GM19238 (cell line): ENCODE measurements at regions not wholly inside any gene's neighbourhood (a gene's known extent, or its start where the extent isn't known, plus 50 kb on each side); places are given as distances from the start of the nearest gene placed in this dataset.

Experiments used
- DNase-seq: peaks from one replicate; pipeline ENCODE4 v3.0.0; 2011; ENCODE audit warnings: low spot score; ENCODE audit not compliant: insufficient read length

- no peak for DNase-seq
Observed at GRCh38 chr5:56352808-56353590, 119.9 kb upstream of the ANKRD55 start.

GRCh38 chr5:56350597-56351170, 117.6 kb upstream of the ANKRD55 start:
- no peak for DNase-seq

GRCh38 chr5:56350011-56350596, 117.0 kb upstream of the ANKRD55 start:
- no peak for DNase-seq

- DNase-seq = no peak
Observed at GRCh38 chr5:56349461-56349860, 116.3 kb upstream of the ANKRD55 start.

- no peak for DNase-seq
Observed at GRCh38 chr5:56346741-56347535, 113.8 kb upstream of the ANKRD55 start.

GRCh38 chr5:56346044-56346710, 113.0 kb upstream of the ANKRD55 start:
- DNase-seq = no peak

- no peak for DNase-seq
Observed at GRCh38 chr5:56345352-56345751, 112.2 kb upstream of the ANKRD55 start.

- DNase-seq = no peak
Observed at GRCh38 chr5:56344594-56344993, 111.5 kb upstream of the ANKRD55 start.

- DNase-seq = no peak
Observed at GRCh38 chr5:56343988-56344387, 110.9 kb upstream of the ANKRD55 start.

GRCh38 chr5:56342616-56343015, 109.5 kb upstream of the ANKRD55 start:
- DNase-seq = no peak

- no peak for DNase-seq
Observed at GRCh38 chr5:56340196-56340980, 107.3 kb upstream of the ANKRD55 start.

- no peak for DNase-seq
Observed at GRCh38 chr5:56339732-56340131, 106.6 kb upstream of the ANKRD55 start.

GRCh38 chr5:56337715-56338319, 104.7 kb upstream of the ANKRD55 start:
- DNase-seq = no peak

GRCh38 chr5:56335212-56335611, 102.1 kb upstream of the ANKRD55 start:
- no peak for DNase-seq

GRCh38 chr5:56330806-56331205, 97.7 kb upstream of the ANKRD55 start:
- DNase-seq = no peak

GRCh38 chr5:56330167-56330566, 97.0 kb upstream of the ANKRD55 start:
- no peak for DNase-seq

- DNase-seq = no peak
Observed at GRCh38 chr5:56329652-56330051, 96.5 kb upstream of the ANKRD55 start.

- no peak for DNase-seq
Observed at GRCh38 chr5:56328753-56329560, 95.8 kb upstream of the ANKRD55 start.

- DNase-seq = peak; percentile 16
Observed at GRCh38 chr5:56327809-56328208, 94.7 kb upstream of the ANKRD55 start.
